ENCODE measurements at regions not wholly inside any gene's neighbourhood (a gene's known extent, or its start where the extent isn't known, plus 50 kb on each side); places are given as distances from the start of the nearest gene placed in this dataset.

DNA sequence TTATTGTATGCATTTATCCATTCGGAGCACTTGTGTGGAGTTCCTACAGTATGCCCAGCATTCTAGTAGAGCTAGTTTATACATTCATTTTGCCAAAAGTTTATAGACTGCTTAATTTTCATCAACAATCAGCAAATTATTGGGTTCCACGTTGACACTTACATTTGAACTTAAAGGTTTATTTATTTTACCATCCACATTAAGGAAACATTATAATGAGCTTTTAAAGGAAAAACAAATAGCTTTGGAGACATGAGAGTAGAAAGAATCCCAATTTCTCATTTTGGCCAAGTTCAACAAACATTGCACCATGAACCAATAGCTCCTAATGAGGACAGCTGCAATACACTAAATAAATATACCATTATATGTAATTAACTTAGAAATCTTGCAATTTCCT, 501.2 kb upstream of the SMIM21 start:
- intact Hi-C loops (cut with DNase I): no loop called here
- 67% methylated on average over 2 of the region's 2 CpGs for WGBS
- no peaks in the 10 kb centered on the region for H3K9me3 ChIP-seq

DNA sequence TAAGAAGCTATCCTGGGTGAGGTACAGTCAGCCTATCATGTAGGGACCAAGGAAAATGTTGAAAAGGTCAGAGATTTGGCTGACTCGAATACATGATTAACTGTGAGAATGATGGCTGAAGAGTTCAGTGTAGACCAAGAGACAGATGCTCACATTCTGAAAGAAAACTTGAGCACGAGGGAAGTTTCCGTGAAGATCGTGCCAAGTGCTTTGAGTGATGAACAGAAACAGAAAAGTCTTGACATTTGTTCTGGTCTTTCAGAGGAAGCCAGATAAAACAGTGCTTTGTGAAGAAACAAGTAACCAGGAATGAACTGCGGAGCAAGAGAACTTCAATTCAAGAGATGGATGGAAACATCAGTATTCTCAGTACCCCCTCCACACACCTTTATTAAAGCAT, 500.3 kb upstream of the SMIM21 start:
- WGBS: 50% methylated on average over 5 of the region's 5 CpGs
- TF ChIP-seq POLR2A (IDR thresholded peaks at IDR 0.05; ENCODE audit: low read depth) (no peak), EP300 (IDR thresholded peaks at IDR 0.05) (no peak), CTCF (IDR thresholded peaks at IDR 0.05) (no peak), POLR2AphosphoS5 (IDR thresholded peaks at IDR 0.05) (no peak)
- DNase-seq (ENCODE audit: extremely low spot score): no peak

More for the DNA sequence above, 501.2 kb upstream of the SMIM21 start:
- no peak for DNase-seq (ENCODE audit: extremely low spot score)
- TF ChIP-seq POLR2A (IDR thresholded peaks at IDR 0.05; ENCODE audit: low read depth): no peak
- TF ChIP-seq EP300 (IDR thresholded peaks at IDR 0.05): no peak
- TF ChIP-seq CTCF (IDR thresholded peaks at IDR 0.05): no peak
- TF ChIP-seq POLR2AphosphoS5 (IDR thresholded peaks at IDR 0.05): no peak
- no peaks in the 10 kb centered on the region for H3K27me3 ChIP-seq
- peaks cover 2 to 5% (median 3%) of the 10 kb centered on the region in 4 donors for H3K4me1 ChIP-seq
- H3K36me3 ChIP-seq: no peaks in the 10 kb centered on the region
- no peak overlapping the region for H3K4me3 ChIP-seq
- no peak overlapping the region for H3K27ac ChIP-seq (replicated peaks in 1 of 4)

DNA sequence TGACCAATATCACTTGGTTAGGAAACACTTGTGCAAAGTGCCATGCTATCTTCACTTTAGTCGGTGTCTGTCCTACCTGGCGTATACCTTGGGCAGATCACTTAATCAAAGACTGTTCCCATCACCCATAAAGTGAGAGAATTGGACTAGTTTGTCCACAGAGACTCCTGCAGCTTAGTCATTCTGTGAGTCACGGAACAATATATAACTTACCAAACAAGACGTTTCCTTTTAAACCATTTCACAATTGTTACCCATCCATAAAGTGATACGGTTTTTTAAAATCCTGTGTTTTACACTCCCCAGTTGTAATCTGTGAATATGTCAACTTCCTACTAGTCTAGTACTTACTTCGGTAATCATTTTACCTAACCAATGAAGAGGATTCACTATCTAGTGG, 499.3 kb upstream of the SMIM21 start:
- H3K4me1 ChIP-seq: peaks cover 11 to 20% (median 17%) of the 10 kb centered on the region in 4 donors
- no peaks in the 10 kb centered on the region for H3K36me3 ChIP-seq
- no peak for DNase-seq (ENCODE audit: extremely low spot score)
- no peaks in the 10 kb centered on the region for H3K27me3 ChIP-seq
- TF ChIP-seq POLR2AphosphoS5 (IDR thresholded peaks at IDR 0.05) (no peak), EP300 (IDR thresholded peaks at IDR 0.05) (no peak)
- WGBS: 86% methylated on average over 6 of the region's 6 CpGs
- no peaks in the 10 kb centered on the region for H3K9me3 ChIP-seq
- H3K4me3 ChIP-seq: no peak overlapping the region
- intact Hi-C loops (cut with DNase I): no loop called here
- H3K27ac ChIP-seq (replicated peaks in 1 of 4): no peak overlapping the region

More for the DNA sequence above, 500.3 kb upstream of the SMIM21 start:
- Histone ChIP-seq H3K4me1 (peaks cover 7 to 15% (median 12%) of the 10 kb centered on the region in 4 donors), H3K9me3 (no peaks in the 10 kb centered on the region), H3K27ac (replicated peaks in 1 of 4) (peak overlapping the region in 1 of 4 donors; percentile 31), H3K4me3 (no peak overlapping the region), H3K27me3 (no peaks in the 10 kb centered on the region), H3K36me3 (no peaks in the 10 kb centered on the region)
- intact Hi-C loops (cut with DNase I): no loop called here

GRCh38 chr18:75923169-75923568, 495.7 kb upstream of the SMIM21 start:
- Histone ChIP-seq H3K36me3 (no peaks in the 10 kb centered on the region), H3K9me3 (no peaks in the 10 kb centered on the region), H3K4me1 (peaks cover 11 to 20% (median 17%) of the 10 kb centered on the region in 4 donors), H3K27ac (replicated peaks in 1 of 4) (peak overlapping the region; percentile 25 to 66 (median 40)), H3K27me3 (no peaks in the 10 kb centered on the region), H3K4me3 (no peak overlapping the region)
- intact Hi-C loops (cut with DNase I): loop anchor here (5.0 kb wide), 1 partner anchor 51 kb away; no protein-coding TSS in a partner anchor
- TF ChIP-seq POLR2AphosphoS5 (IDR thresholded peaks at IDR 0.05): peak; percentile 85 to 91
- no peak for TF ChIP-seq CTCF (IDR thresholded peaks at IDR 0.05)
- 29% methylated on average over 4 of the region's 4 CpGs for WGBS
- peak; percentile 95 for DNase-seq (ENCODE audit: extremely low spot score)

DNA sequence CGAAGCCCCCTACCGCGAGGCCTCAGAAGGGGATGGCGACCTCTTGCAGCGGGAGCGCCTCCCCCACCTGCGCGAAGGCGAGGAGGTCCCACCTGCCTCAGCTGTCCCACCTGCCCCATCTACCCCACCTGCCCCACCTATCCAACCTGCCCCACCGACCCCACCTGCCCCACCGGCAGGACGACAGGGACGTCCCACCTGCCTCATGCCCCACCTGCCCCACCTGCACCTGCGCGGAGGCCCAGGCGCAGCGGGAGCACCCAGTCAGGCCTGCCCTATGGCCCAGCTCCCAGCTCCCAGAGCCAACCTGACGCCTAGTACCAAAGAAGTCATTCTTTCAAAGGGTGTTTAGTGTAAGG, 489.1 kb upstream of the SMIM21 start:
- Histone ChIP-seq H3K27ac (replicated peaks in 1 of 4) (no peak overlapping the region), H3K4me1 (peaks cover 0 to 13% (median 12%) of the 10 kb centered on the region in 4 donors), H3K4me3 (peak overlapping the region; percentile 56 to 67 (median 58)), H3K9me3 (no peaks in the 10 kb centered on the region), H3K27me3 (peaks cover 0 to 12% (median 0%) of the 10 kb centered on the region in 4 donors), H3K36me3 (no peaks in the 10 kb centered on the region)
- 71% methylated on average over 6 of the region's 18 CpGs for WGBS
- no peak for TF ChIP-seq POLR2AphosphoS5 (IDR thresholded peaks at IDR 0.05)
- TF ChIP-seq EP300 (IDR thresholded peaks at IDR 0.05): no peak
- TF ChIP-seq CTCF (IDR thresholded peaks at IDR 0.05): no peak
- TF ChIP-seq POLR2A (IDR thresholded peaks at IDR 0.05; ENCODE audit: low read depth): no peak
- peak; percentile 77 for DNase-seq (ENCODE audit: extremely low spot score)
- intact Hi-C loops (cut with DNase I): no loop called here
